ENCODE measurements at regions not wholly inside any gene's neighbourhood (a gene's known extent, or its start where the extent isn't known, plus 50 kb on each side); places are given as distances from the start of the nearest gene placed in this dataset.
"Not testable (repeated sequence)": the region's sequence is repeated elsewhere in the genome, so short reads cannot be mapped to it uniquely, and the experiment has no call there.

GRCh38 chr12:13924286-13924685, 57.1 kb downstream of the GRIN2B start:
- no peak for DNase-seq (ENCODE audit: low spot score)

- DNase-seq (ENCODE audit: low spot score): no peak
Observed at GRCh38 chr12:13918897-13919296, 62.5 kb downstream of the GRIN2B start.

- DNase-seq (ENCODE audit: low spot score): no peak
Observed at GRCh38 chr12:13915096-13915495, 66.3 kb downstream of the GRIN2B start.

- DNase-seq (ENCODE audit: low spot score): no peak
Observed at GRCh38 chr12:13913371-13913770, 68.0 kb downstream of the GRIN2B start.

- no peak for DNase-seq (ENCODE audit: low spot score)
Observed at GRCh38 chr12:13911756-13912554, 69.4 kb downstream of the GRIN2B start.

GRCh38 chr12:13905794-13906193, 75.6 kb downstream of the GRIN2B start:
- DNase-seq (ENCODE audit: low spot score): no peak

GRCh38 chr12:13900718-13901117, 80.7 kb downstream of the GRIN2B start:
- DNase-seq (ENCODE audit: low spot score): no peak

- not testable (repeated sequence) for DNase-seq (ENCODE audit: low spot score)
Observed at GRCh38 chr12:13898387-13898786, 83.0 kb downstream of the GRIN2B start.

- no peak for DNase-seq (ENCODE audit: low spot score)
Observed at GRCh38 chr12:13897811-13898210, 83.6 kb downstream of the GRIN2B start.

- DNase-seq (ENCODE audit: low spot score): no peak
Observed at GRCh38 chr12:13896063-13896626, 85.3 kb downstream of the GRIN2B start.

- no peak for DNase-seq (ENCODE audit: low spot score)
Observed at GRCh38 chr12:13891902-13892301, 89.5 kb downstream of the GRIN2B start.

- DNase-seq (ENCODE audit: low spot score): no peak
Observed at GRCh38 chr12:13890943-13891342, 90.5 kb downstream of the GRIN2B start.

GRCh38 chr12:13887779-13888388, 93.5 kb downstream of the GRIN2B start:
- DNase-seq (ENCODE audit: low spot score): no peak

- DNase-seq (ENCODE audit: low spot score): no peak
Observed at GRCh38 chr12:13882176-13882575, 99.2 kb downstream of the GRIN2B start.

- DNase-seq (ENCODE audit: low spot score): no peak
Observed at GRCh38 chr12:13880613-13881012, 100.8 kb downstream of the GRIN2B start.

GRCh38 chr12:13875744-13876143, 105.7 kb downstream of the GRIN2B start:
- DNase-seq (ENCODE audit: low spot score): peak; percentile 18

GRCh38 chr12:13870255-13870654, 111.1 kb downstream of the GRIN2B start:
- no peak for DNase-seq (ENCODE audit: low spot score)

GRCh38 chr12:13864081-13864673, 117.2 kb downstream of the GRIN2B start:
- DNase-seq (ENCODE audit: low spot score): peak; percentile 70

- no peak for DNase-seq (ENCODE audit: low spot score)
Observed at GRCh38 chr12:13857750-13858149, 123.7 kb downstream of the GRIN2B start.

- DNase-seq (ENCODE audit: low spot score): no peak
Observed at GRCh38 chr12:13853471-13853870, 127.9 kb downstream of the GRIN2B start.

- no peak for DNase-seq (ENCODE audit: low spot score)
Observed at GRCh38 chr12:13851828-13852227, 129.6 kb downstream of the GRIN2B start.

GRCh38 chr12:13849456-13849855, 131.9 kb downstream of the GRIN2B start:
- DNase-seq (ENCODE audit: low spot score): no peak

GRCh38 chr12:13843841-13844240, 137.6 kb downstream of the GRIN2B start:
- DNase-seq (ENCODE audit: low spot score): no peak

All from H4 (cell line).